AG09319 (cell line): ENCODE measurements at regions not wholly inside any gene's neighbourhood (a gene's known extent, or its start where the extent isn't known, plus 50 kb on each side); places are given as distances from the start of the nearest gene placed in this dataset.
"Not testable (repeated sequence)": the region's sequence is repeated elsewhere in the genome, so short reads cannot be mapped to it uniquely, and the experiment has no call there.

ENCODE experiments used
- DNase-seq: peaks from one replicate; pipeline ENCODE4 v3.0.0-alpha.2; 2010; ENCODE audit warnings: low read depth; ENCODE audit errors: extremely low read depth
- CTCF ChIP-seq: IDR thresholded peaks from 2 replicates; pipeline ENCODE4 v1.5.1; 2011; ENCODE audit warnings: low read depth, mild to moderate bottlenecking, inconsistent platforms, low read length, moderate library complexity

GRCh38 chr7:131637859-131638258 lies 81.4 kb upstream of the PODXL start:
- no peak for DNase-seq

GRCh38 chr7:131636092-131636491 lies 79.7 kb upstream of the PODXL start:
- no peak for DNase-seq
- TF ChIP-seq CTCF, result no peak

More at GRCh38 chr7:131637859-131638258, 81.4 kb upstream of the PODXL start:
- TF ChIP-seq CTCF, result no peak

GRCh38 chr7:131634197-131634596 lies 77.8 kb upstream of the PODXL start:
- DNase-seq, result not testable (repeated sequence)

GRCh38 chr7:131633342-131633843 lies 77.0 kb upstream of the PODXL start:
- TF ChIP-seq CTCF, result no peak
- DNase-seq, result no peak

GRCh38 chr7:131630427-131630826 lies 74.0 kb upstream of the PODXL start:
- no peak for TF ChIP-seq CTCF

GRCh38 chr7:131629217-131629882 lies 72.9 kb upstream of the PODXL start:
- DNase-seq, result no peak
- TF ChIP-seq CTCF, result no peak

More at GRCh38 chr7:131630427-131630826, 74.0 kb upstream of the PODXL start:
- DNase-seq, result no peak

GRCh38 chr7:131628634-131629033 lies 72.2 kb upstream of the PODXL start:
- TF ChIP-seq CTCF, result no peak
- DNase-seq, result no peak

- no peak for TF ChIP-seq CTCF
- no peak for DNase-seq
Observed at GRCh38 chr7:131627735-131628190, 71.3 kb upstream of the PODXL start.
